ENCODE measurements at regions not wholly inside any gene's neighbourhood (a gene's known extent, or its start where the extent isn't known, plus 50 kb on each side); places are given as distances from the start of the nearest gene placed in this dataset.

- TF ChIP-seq ZNF18 (tag by site-specific recombination; IDR thresholded peaks at IDR 0.05) (no peak), ZNF658 (tag by site-specific recombination; IDR thresholded peaks at IDR 0.05) (no peak), PRDM10 (tag by site-specific recombination; IDR thresholded peaks at IDR 0.05) (no peak), ZBTB8A (tag by site-specific recombination; IDR thresholded peaks at IDR 0.05) (no peak), ZNF266 (tag by site-specific recombination; IDR thresholded peaks at IDR 0.05; ENCODE audit: low read depth) (no peak)
- ChIA-PET CTCF (no interaction called here), POLR2A (no interaction called here)
- no peak overlapping the region for H3K4me3 ChIP-seq (ENCODE audit: low read depth, low read length)
- no peak overlapping the region for H3K27ac ChIP-seq (ENCODE audit: extremely low read depth, low read depth, low read length)
- no peaks in the 10 kb centered on the region for H3K4me1 ChIP-seq (ENCODE audit: control insufficient read depth, insufficient read depth, low read length)
- H3K36me3 ChIP-seq (ENCODE audit: control insufficient read depth in 2 of 2, insufficient read depth in 1 of 2, low read length in 2 of 2): no peaks in the 10 kb centered on the region
- H3K9me3 ChIP-seq (ENCODE audit: control insufficient read depth, insufficient read depth, low read depth, low read length): no peaks in the 10 kb centered on the region
Measured at GRCh38 chr4:137253949-137254348, 278.3 kb downstream of the PCDH18 start.

GRCh38 chr4:137249112-137249511 lies 283.2 kb downstream of the PCDH18 start:
- ChIA-PET POLR2A (no interaction called here), CTCF (no interaction called here)
- no peak overlapping the region for H3K4me3 ChIP-seq (ENCODE audit: low read depth, low read length)
- no peaks in the 10 kb centered on the region for H3K4me1 ChIP-seq (ENCODE audit: control insufficient read depth, insufficient read depth, low read length)
- H3K27ac ChIP-seq (ENCODE audit: extremely low read depth, low read depth, low read length): no peak overlapping the region
- H3K36me3 ChIP-seq (ENCODE audit: control insufficient read depth in 2 of 2, insufficient read depth in 1 of 2, low read length in 2 of 2): no peaks in the 10 kb centered on the region
- no peaks in the 10 kb centered on the region for H3K9me3 ChIP-seq (ENCODE audit: control insufficient read depth, insufficient read depth, low read depth, low read length)
- no peak for TF ChIP-seq TSHZ1 (tag by site-specific recombination; IDR thresholded peaks at IDR 0.05; ENCODE audit: borderline replicate concordance)
- TF ChIP-seq OVOL3 (tag by site-specific recombination; IDR thresholded peaks at IDR 0.05): no peak
- no peak for TF ChIP-seq ZNF639 (tag by site-specific recombination; IDR thresholded peaks at IDR 0.05)

- CTCF ChIA-PET: no interaction called here
- Histone ChIP-seq H3K27ac (ENCODE audit: extremely low read depth, low read depth, low read length) (no peak overlapping the region), H3K4me3 (ENCODE audit: low read depth, low read length) (no peak overlapping the region), H3K4me1 (ENCODE audit: control insufficient read depth, insufficient read depth, low read length) (no peaks in the 10 kb centered on the region), H3K36me3 (ENCODE audit: control insufficient read depth in 2 of 2, insufficient read depth in 1 of 2, low read length in 2 of 2) (no peaks in the 10 kb centered on the region), H3K9me3 (ENCODE audit: control insufficient read depth, insufficient read depth, low read depth, low read length) (no peaks in the 10 kb centered on the region)
- TF ChIP-seq ZNF398 (tag by site-specific recombination; IDR thresholded peaks at IDR 0.05): 0 out of 2 replicates have a peak, but pooled peaks have one; percentile 15
- no peak for TF ChIP-seq KLF16 (tag by site-specific recombination; IDR thresholded peaks at IDR 0.05)
- POLR2A ChIA-PET: interaction anchor here (0.5 kb wide), 1 partner anchor 1059 kb away, joined by 4 read pairs; no protein-coding TSS in a partner anchor
Measured at GRCh38 chr4:137238456-137239162, 293.7 kb downstream of the PCDH18 start.
